Activated effector memory CD4-positive, alpha-beta T cell treated with Interleukin-2 at 50 U/mL for 16 hours (primary cell): ENCODE measurements at regions not wholly inside any gene's neighbourhood (a gene's known extent, or its start where the extent isn't known, plus 50 kb on each side); places are given as distances from the start of the nearest gene placed in this dataset.
A peak's percentile ranks its signal among the peaks of the same experiment; 100 is the strongest.

Experiments
- DNase-seq: peaks from one replicate; pipeline ENCODE4 v3.0.0-alpha.2; 2020

DNA sequence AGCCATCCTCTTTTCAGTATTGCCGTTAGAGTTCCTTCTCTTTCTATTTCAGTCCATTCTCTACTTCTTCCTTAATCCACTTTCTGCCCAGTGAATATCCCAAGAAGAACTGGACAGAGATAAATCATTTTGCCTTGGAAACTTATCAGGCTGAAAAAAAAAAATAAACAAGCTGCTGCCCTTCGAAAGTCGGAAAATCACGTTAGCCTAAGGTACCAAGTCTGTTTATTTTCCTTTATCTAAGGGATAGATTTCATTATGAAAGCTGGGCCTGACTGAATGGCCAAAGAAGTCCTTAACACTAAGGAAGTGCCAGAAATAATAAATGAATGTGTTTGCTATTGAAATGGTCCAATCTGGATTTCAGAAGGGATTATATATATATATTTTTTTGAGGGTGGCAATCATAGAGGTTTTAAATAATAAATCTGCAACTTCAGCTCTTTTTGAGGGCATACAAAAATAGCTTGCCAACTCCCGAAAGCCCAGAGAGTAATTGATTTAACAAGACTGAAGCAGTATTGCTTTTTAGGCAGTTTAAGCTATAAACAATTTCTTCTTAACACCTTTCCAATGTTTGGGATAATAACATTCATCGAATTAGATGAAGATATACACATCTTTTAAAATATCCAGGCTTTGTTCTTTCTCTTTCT, 127.0 kb upstream of the STMND1 start:
- DNase-seq, result no peak

DNA sequence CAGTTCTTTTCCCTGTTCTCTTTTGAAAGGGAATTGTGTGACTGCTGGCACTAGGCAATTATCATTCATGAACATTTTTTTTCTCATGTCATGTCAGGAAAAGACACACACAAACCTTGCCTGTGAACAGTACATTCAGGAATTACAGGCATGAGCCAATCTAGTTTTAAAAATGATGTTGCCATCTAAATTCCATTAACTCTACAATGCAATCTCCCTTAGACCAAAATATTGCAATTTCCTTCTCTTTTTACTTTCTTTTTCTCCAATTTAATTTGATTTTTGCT, 127.5 kb upstream of the STMND1 start:
- DNase-seq, result no peak

DNA sequence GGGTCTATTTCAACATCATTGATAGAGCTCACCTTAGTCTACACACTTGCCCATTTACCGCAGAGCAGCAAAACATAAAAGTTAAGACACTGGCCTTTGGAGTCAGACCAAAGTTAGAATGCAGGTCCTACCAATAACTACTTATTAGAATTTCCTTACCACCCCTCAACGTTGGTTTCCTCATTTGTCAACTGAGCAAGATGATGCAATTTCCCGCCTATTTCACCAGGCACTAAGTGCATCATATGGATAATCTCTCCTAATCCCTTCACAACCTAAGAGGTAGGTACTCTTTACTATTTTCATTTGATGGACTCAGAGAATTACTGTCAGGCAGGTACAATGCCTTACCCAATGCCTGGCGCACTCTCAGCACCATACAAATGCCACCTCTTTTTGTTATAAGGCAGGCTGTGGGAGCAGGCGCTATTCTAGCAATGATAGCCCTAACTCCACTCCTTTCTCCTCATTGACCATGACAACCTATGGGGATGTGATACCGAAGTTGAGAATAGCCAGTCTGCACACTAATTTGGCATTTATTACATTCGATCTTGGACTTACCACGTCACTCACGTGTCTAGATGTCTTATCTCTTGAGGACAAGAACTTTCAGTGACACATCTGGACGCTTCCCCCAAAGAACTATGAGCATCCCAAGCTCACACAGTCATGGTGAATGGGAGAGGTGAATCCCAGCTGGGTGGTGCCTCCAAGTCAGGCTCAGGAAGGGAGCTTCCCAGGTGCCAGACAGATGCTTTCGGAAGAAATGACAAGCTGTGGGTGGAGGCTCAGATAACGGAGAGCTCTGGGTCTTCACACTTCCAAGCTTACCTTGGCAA, 128.1 kb upstream of the STMND1 start:
- no peak for DNase-seq

DNA sequence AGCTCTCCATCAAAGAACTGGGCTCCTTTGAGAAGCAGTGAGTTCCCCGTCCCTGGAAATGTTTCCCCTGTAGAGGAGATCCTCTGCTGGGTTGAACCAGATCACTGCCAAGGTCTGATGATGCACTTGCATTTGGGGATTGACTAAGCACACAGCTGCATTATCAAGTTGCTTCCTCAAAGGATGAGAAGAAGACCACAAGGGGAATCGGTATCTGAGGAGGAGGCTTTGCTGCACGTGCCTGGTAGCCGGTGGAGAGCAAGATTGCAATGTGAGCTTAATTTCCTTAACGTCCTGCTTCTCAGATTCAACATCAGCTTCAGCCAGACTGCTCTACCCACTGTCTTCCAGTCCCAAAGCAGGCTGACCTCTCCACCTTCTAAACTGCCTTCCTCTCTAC, 128.8 kb upstream of the STMND1 start:
- no peak for DNase-seq

DNA sequence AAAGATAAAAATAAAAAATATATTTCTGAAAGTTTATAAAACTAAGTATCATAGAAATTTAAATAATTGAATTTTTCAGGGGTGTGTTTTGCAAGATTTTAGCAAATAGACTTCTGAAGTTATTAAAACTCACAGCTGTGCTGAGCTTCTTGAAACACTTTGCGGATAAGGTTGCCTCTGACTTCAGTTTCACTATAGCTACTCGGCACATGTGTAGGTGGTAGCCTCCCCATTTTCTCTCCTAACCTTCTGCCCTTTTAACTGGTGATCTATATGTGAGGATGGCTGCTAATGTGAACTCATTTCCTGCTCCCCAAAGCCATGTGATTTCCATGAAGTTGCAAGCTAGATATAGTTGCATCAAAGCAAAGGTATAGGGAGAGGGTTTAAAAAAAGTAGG, 129.3 kb upstream of the STMND1 start:
- DNase-seq, result no peak

DNA sequence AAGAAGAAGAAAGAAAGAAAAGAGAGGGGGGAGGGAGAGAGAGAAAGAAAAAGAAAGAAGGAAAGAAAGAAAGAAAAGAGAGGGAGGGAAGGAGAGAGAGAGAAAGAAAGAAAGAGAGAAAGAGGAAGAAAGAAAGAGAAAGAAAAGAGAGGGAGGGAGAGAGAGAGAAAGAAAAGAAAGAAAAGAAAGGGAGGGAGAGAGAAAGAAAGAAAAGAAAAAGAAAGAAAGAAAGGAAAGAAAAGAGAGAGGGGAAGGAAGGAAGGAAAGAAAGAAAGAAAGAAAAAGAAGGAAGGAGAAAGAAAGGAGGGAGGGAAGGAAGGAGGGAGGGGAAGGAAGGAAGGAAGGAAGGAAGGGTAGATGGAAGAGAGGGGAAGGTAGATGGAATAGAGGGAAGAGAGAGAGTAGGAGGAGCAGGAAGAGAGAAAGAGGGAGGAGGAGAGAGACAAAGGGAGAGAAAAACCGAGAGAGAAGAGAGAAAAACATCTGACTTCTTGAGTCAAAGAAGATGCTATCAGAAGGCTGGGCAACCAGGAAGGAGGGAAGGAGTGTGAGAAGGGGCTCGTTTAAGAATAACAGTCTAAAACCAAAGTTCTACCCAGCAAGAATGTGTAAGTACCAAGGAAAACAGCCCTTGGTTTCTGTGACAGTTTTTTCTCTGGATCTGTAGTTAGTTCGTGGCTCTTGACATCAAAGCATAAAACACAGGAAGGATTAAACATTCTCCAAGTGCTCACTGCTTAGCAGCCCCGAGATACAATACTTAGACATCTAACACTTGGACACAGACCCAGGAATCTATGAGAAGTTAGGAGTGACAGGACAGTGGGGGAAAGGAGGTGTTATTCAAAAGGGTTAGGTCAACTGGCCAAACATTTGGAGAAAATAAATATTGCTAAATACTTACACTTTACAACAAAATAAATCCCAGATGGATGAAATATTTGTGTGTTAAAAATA, 131.9 kb upstream of the STMND1 start:
- DNase-seq, result no peak

DNA sequence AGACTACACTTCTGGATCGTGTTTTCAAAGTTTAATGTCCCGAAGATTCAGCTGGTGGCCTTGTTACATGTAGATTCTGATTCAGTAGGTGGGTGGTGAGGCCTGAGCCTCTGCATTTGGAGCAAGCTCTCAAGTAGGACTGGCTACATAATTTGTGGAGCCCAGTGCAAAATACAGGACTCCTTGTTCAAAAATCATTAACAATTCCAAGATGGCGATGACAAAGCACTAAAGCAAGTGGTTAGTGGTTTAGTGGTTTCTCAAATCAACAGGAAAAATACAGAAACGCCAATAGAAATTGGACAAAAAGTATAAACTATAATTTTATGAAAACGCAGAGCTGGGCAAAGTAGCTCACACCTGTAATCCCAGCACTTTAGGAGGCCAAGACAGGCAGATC, 133.7 kb upstream of the STMND1 start:
- no peak for DNase-seq

DNA sequence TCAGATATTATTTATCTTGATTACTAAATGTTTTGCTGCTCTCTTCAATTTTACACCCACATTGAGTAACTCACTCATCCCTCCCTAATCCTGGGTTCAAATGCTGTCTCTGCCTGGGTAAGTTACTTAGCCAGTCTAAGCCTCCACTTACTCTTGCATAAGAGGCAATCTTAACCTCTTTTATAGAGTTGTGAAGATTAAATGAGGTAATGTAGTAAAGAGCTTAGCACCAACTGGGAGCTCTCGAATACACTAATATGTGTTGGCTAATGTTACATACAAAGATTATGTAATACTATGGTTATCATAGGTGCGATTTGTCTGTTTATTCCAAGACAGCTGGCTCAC, 134.4 kb upstream of the STMND1 start:
- no peak for DNase-seq

DNA sequence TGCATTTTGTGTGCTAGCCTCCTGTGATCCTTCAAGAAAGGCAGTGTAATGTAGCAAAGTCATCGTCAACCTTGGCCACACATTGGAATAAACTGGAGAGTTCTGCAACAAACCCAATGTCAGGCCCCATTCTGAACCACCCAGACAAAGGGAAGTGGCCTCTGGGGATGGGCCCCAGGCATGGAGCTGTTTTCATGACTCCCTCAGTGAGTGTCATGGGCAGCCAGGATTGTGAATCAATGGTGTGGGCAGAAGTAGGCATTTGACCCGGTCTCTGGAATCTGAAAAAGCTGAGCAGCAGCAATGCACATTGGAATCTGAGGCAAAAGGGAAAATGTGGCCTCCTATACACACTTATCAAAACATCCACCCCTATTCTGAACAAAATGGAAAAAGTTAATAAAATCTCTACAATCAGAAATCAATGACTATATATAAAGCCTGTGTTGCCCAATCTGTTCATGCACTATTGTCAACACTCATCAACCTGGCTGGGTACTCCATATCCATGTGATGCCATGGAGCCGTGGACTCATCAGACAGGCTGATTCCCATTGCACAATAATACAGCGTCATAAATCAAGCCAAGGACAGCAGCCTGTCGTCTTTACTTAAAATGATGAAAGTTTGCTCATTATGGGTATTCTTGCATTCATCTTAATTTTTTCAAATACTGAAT, 134.9 kb upstream of the STMND1 start:
- no peak for DNase-seq

DNA sequence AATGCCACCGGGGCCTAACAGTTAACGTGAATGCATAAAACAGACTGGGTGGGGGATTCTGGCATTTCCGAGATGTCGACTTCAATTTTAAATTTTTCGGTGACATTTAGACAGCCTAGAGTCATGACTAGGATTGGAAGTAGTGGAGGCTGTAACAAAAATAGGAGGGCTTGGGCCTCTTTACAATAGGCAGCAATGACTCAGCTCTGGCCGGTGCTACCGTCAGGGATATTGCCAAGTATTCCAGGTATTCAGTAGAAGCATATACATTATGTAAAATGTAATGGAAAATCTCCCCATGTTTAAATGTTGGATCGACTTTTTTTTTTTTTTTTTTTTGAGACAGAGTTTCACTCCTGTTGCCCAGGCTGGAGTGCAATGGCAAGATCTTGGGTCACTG, 136.2 kb upstream of the STMND1 start:
- no peak for DNase-seq

DNA sequence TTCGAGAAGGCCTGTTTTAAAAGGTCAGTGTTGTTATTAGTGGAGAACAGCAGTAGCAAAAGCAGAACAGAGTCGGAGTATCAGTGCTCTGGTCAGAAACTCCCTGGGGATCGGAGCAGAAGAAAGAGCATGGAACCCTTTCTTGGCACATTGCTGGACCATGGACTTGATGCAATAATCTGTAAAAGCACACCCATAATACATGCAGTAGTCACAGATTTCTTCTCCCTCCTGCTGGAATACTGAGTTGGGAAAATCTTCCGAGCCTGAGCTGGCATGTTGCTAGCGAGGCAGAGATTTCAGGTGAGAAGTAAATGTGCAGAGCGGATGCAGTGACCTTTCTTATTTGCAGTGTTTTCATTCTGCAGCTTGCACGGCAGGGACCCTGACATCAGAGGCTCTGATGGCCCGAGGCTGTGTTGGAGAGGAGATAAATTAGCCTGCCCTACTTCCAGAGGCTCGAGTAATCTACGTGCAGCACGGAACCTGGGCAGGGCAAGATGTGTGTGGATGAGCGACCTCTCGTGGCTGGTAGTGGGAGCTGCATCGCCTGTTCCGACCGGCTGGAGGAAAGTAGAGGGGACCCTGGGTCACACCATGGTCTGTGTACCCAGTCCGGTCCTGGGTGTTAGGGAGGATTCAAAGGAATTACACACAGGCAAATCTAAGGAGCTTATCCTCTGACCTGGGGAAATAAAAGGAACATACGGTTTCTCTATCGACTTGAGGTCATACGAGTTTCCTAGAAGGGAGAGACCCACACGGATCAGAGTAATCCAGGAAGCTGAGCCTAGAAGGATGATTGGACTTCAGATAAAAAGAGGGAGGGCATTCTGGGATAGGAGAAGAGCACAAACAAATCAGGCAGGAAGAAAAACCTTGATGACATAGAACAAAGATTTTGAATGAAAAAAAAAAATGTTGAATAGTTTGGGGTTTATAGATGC, 137.0 kb upstream of the STMND1 start:
- DNase-seq, result peak; percentile 39

DNA sequence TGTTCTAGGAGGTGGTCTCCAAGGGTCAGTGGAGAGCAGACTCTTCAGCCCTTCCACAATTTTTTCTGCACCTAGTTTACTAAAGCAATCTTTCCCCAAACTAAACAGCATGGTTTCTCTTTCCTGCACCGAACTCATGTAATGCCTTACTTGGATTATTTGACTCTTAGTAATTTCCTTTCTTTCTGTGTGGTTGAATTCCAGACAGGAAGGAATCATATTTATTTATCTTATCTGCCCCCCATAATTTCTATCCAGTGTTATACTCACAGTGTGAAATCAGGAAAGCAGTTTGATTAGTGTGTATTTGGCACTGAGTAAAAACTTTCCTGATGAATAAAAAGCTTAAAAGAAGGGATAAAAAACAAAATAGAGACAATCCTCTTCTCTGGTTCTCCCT, 140.3 kb upstream of the STMND1 start:
- DNase-seq, result no peak

DNA sequence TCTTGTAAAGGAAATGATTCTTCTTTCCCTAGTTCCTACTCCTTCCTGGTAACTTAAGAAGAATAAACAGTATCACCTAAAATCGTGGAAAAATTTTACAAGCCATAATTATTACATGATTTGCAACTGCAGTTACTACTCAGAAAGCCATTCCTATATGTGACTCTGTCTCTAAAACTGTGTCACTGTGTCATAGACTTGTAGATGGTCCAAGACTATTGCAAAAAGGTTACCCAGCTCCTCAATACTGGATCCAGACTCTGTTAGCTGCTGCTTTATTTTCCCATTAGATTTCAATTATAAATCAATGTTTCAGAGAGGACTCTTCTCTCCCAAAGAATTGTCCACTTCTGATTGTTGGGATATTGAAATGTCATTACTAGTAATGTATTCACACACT, 142.1 kb upstream of the STMND1 start:
- no peak for DNase-seq

DNA sequence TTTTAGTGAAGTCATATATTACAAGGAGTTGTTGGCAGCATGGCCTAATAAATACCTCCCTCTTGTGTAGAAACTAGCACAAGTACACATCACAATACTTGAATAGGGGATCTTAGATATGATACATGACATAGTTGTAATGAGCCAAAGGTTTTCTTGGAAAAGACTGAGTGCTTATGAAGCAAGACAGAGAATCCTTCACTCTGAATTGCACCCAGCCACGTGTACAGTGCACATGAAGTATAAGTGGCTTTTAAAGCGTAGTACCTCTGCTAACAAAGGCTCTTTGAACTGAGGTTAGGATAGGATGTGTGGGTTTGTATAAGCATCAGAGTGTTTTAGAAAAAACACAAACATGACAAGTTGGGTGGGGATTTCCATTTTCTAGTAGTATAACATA, 145.5 kb upstream of the STMND1 start:
- DNase-seq, result no peak

DNA sequence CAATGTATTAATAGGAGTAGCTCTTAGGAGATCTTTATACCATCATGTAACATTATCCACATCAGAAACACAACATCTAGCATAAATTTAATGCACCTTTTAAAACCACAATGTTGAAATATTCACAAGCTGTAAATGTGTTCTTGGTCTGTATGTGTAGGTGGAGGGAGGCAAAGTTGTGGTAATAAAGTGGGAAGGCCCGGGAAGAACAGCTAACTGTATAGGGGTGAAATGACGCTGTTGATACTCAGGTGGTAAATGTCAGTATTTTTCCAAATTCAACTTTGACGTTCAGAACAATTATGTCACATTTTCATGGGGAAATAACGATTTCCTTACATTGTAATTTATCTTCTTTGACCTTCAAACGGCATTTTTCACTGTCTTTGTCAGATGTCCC, 146.0 kb upstream of the STMND1 start:
- no peak for DNase-seq

DNA sequence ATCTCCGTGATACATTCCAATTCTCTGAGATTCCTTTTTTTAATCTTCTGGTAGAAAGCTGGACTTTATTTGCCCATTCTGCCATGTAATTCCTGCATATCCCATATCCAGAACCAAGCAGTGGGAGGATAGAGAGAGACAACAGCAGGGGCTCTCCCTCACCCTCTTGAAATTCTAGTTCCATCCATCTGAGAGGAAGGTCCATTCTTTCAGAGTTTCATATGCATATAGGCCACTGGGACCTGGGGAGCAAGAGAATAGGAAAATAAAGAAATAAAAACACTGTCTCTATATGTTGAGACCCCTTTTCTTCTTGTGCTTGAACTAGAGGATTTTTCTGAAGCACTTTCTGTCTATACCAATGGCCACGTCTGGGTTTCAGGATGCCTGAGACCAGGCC, 147.9 kb upstream of the STMND1 start:
- no peak for DNase-seq

DNA sequence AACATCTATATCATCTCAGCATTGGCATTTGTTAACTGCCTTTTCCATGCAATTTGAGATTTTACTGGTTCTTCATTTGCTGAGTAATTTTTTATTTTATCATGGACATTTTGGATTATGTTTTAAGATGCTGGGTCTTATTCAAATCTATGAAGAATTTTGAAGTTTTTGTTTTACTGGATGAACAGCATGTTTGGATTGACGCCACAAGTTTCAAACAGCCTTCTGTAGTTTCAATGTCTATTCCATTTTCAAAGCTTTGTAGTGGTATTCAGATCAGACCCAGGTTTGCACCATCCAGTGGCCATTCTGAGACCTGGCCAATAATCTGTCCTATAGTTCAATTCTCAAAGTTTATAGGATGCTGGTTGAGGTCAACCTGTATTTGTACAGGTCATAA, 148.4 kb upstream of the STMND1 start:
- DNase-seq, result no peak

DNA sequence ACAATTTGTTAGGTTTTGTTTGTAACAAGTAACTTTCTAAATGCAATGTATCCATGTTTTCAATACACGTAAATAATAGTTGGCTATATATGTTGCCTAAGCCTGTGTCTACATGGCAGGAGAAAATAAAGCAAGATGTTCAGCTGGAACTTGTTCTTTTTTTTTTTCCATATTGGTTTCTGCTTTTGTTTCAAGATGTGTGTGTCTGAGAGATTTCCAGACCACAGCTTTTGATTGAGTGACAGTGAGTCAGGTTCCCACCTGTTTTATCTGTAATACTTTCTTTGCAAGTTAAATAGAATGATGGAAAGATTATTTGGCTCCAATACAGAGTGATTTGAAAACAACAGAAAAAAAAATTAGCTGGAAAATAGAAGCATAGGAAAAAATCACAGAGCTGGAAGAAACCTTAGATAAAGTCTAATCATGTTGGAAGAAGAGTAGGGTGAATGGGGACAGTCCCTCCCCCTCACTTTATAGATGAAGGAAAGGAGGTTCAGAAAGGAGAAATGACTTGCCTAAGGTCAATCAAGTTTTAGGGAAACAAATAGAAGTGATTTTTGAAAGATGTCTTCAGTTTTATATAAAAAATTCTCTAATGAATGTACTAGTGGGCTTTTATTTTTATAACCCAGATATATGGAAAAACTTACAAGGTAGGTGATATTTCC, 150.9 kb upstream of the STMND1 start:
- no peak for DNase-seq

DNA sequence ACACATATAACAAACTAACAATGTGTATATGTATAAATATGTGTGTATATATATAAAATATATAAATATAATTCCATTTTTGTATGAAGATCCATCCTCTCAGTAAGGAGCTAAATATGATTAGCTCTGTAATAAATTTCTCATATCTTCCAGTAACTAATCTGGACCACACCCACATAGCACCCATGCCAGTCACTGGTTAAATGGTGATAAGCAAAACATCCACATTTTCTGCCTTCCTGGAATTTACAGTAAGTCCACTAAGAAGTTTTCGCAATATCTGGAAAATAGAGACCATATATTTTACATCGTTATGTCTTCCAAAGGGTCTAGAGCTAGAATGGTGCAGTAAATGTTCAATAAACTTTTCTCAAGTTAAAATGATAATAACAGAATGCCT, 151.5 kb upstream of the STMND1 start:
- DNase-seq, result no peak

DNA sequence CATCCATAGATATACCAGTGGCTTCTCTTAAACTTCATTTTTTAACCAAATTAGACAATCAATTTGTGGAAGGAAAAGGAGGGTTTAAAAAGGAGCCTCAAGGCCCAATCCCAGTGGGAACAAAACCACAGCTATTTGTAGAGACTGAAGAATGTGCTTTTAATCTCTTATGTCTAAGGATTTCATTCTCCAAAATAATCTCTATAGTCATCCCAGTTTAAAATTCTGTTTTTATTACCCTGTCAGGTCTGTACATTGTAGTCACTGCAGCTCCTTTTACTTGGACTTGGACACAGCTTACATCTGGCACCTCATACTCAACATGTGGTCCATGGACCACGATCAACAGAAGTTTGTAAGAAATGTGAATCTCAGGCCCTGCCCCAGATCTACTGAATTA, 152.1 kb upstream of the STMND1 start:
- DNase-seq, result no peak

DNA sequence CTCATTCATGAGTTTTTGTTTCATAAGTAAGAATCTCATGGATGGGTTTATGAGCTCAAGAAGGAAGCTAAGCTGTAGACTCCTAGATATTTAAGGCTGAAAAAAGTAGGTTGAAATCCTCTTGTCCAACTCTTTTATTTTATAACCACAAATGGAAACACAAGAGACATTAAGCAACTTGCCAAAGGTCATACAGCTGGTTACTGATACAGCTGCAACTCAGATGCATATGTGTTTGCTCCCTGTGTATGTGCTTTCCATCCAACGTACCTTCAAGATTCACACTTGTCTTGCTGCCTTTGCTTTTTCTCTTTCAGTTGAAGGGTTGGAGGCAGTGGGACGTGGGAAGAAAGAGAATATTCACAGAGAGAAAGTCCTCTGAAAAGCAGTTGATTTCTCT, 153.5 kb upstream of the STMND1 start:
- no peak for DNase-seq
